ENCODE measurements at regions not wholly inside any gene's neighbourhood (a gene's known extent, or its start where the extent isn't known, plus 50 kb on each side); places are given as distances from the start of the nearest gene placed in this dataset.
A peak's percentile ranks its signal among the peaks of the same experiment; 100 is the strongest.
"Not testable (repeated sequence)": the region's sequence is repeated elsewhere in the genome, so short reads cannot be mapped to it uniquely, and the experiment has no call there.

DNA sequence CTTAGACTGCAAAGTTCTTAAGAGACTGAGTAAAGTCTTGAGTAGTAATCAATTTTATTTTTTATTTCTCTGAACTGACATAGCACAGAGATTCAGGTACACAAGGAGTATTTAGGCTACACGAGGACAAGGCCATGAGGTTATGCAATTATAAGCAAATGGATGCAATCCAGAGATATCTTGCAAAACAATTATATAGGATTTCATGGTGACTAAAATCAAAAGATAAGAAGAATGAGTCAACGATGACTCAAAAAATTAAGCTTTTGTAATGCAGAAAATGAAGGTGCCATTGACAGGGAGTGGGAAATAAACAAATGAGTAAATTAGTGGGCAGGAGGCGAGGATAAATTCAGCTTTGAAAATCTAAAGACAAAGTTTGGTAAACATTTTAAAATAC, 66.7 kb upstream of the MYO3A start:
- no peak for DNase-seq

DNA sequence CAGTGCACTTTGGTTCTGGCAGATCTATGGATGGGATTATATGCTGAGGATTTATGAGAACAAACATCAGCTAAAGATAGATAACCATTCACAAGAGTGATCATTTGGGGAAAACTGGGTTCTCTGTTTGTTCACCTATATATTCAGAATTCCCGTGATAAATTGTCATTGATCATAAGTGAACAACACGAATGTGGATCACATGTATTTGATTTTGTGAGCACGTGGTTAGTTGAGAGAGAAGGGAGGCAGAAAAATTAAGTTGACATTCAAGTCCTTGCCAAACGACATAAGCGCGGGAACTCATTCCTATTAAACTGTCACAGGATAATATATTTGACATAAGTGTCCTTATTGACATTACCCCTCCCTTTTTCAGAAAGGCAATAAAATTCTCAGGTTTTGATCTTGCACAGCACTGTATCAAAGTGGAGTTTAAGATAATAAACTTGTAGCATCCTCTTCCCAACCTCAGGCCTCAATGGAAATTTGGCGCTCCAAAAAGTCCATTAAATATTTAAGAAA, 64.9 kb upstream of the MYO3A start:
- DNase-seq: no peak

DNA sequence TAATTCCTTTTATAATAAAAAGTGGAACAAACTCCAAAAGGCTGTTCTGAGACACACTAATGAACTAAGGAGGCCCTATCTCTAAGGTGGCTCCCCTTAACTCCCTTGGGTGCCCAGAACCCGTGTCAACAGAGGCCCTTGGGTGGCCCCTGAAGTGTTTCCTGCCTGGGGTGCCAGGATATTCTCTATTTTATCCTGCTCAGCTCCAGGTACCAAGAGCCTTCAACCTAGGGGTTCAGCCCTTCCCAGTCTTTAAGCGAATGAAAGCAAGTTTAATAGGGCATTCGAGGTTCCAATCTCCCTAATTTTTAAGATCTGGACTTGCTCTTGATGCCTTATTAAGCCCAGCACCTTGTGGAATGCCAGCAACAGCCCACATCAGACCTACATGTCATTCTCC, 64.4 kb upstream of the MYO3A start:
- no peak for DNase-seq

DNA sequence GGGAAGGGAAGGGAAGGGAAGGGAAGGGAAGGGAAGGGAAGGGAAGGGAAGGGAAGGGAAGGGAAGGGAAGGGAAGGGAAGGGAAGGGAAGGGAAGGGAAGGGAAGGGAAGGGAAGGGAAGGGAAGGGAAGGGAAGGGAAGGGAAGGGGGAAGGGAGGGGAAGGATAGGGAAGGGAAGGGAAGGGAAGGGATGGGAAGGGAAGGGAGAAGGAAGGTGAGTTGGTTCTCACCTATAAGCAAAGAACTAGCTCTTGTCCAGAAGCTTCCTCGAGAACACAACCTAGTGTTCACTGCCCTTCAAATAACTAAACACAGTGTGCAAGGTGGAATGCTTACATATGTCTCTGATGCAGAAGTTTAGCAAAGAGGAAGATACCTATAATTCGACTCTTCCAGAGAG, 59.6 kb upstream of the MYO3A start:
- DNase-seq: not testable (repeated sequence)

DNA sequence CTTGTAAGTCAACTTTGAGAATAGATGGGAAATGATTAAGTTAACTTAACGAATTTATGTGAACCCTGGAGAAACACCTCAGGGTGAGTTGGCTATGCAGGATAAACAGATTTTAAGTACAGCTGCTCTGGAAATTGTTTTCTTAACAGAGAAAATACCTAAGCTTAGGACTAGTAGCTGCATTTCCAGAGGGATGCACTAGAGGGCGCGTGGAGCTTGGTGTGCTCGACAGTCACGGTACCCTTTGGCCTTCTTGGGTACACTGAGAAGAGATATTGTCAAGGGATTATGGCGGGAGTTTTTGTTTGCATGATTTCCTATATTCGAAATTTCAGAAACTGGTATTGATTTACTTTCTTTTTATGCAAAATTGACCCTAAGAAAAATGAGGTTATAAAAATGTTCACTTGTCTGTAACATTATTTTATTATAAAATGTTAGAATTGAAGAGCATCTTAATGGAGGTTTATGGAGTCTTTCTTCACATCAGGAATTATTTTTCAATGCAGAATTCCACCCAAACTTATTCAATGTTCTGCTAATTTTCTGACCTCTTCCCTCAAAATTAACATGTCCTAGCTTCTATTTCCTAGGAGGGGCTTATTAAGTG, 58.4 kb upstream of the MYO3A start:
- peak; percentile 34 to 52 for DNase-seq

DNA sequence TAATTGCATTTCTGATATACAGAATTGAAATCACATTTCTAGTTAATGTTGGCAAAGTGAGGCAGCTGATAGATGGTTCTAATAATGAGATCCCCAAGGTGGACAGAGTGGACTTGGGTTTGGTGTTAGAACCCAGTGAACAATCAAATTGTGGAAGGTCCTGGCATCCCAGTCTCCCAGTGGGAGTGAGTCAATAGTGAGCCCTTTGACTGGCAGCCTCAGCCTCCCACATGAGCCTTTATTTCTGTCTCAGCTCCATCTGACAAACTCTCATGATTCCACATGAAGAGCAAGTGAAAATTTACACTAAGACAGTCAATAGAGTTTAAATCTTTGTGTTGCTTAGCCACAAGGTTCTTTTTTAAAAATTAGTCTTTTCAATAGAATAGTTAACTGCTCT, 56.7 kb upstream of the MYO3A start:
- no peak for DNase-seq

Data from right lung (tissue), 2 donors.